HepG2 (cell line): ENCODE measurements at regions not wholly inside any gene's neighbourhood (a gene's known extent, or its start where the extent isn't known, plus 50 kb on each side); places are given as distances from the start of the nearest gene placed in this dataset.

Experiments
- ATAC-seq: fragments of 200-7000 bp; cut with Tn5 transposase; 3 replicates; pipeline ENCODE4 v1.9.1; 2020; ENCODE audit warnings: mild to moderate bottlenecking, moderate library complexity
- BruUV-seq: library from RNA; stranded (reverse); fragments of 400-500 nt; replicated peaks from 2 replicates; lab custom pipeline; 2021; lab: Mats Ljungman, UMichigan
- CTCF ChIA-PET: fragments of 300-600 bp; formaldehyde crosslinking; extraction: SDS; loops from one replicate; lab custom pipeline; 2021; ENCODE audit warnings: low total read pairs, inconsistent platforms, low intra/inter-chr PET ratio; lab: Yijun Ruan, JAX
- POLR2A ChIA-PET: fragments of 350-600 bp; sonication (Branson Sonifier 250); formaldehyde crosslinking; loops from one replicate; lab custom pipeline; 2020; ENCODE audit warnings: antibody characterized with exemption, inconsistent platforms; lab: Yijun Ruan, JAX
- DNase-seq: peaks from one replicate; pipeline ENCODE4 v3.0.0-alpha.2; 2015; ENCODE audit warnings: low spot score
- FAIRE-seq: peaks from 3 replicates; lab custom pipeline; 2011; peaks lifted over from hg19 to GRCh38; lab: Jason Lieb, UNC
- H2AFZ ChIP-seq: one replicate; pipeline ENCODE4 v1.6.1; 2011; ENCODE audit warnings: low read length, inconsistent platforms
- H3K27ac ChIP-seq: fragments of 300-600 bp; 3 replicates; pipeline ENCODE4 v1.8.0; 2011; ENCODE audit warnings: mixed run types, mild to moderate bottlenecking, mixed read lengths, low read length, inconsistent platforms; ENCODE audit not compliant: insufficient read depth; ENCODE audit errors: extremely low read length
- H3K27me3 ChIP-seq, 2 experiments: fragments of 200-600 bp in 1 of 2; 2 replicates in 1 of 2; 3 replicates in 1 of 2; pipeline versions ENCODE4 v1.6.0 to v1.8.0; 2011; ENCODE audit warnings: low read length in 2 of 2, mild to moderate bottlenecking in 2 of 2, moderate library complexity in 2 of 2, inconsistent platforms in 1 of 2; ENCODE audit not compliant: insufficient read depth in 2 of 2, control insufficient read depth in 1 of 2
- H3K36me3 ChIP-seq, 2 experiments: fragments of 200-600 bp in 1 of 2; replicated peaks in 1 of 2; 2 replicates in 1 of 2; 3 replicates in 1 of 2; pipeline versions ENCODE4 v1.5.1 to v1.8.0; 2011; ENCODE audit warnings: low read length in 2 of 2, inconsistent platforms in 1 of 2; ENCODE audit not compliant: insufficient read depth in 2 of 2, control insufficient read depth in 1 of 2
- H3K4me1 ChIP-seq: 2 replicates; pipeline ENCODE4 v1.5.1; 2012; ENCODE audit warnings: low read length, inconsistent platforms; ENCODE audit not compliant: insufficient read depth
- H3K4me2 ChIP-seq: 2 replicates; pipeline ENCODE4 v1.6.0; 2011; ENCODE audit warnings: low read depth, low read length, inconsistent platforms
- H3K4me3 ChIP-seq, 3 experiments: fragments of 200-600 bp in 1 of 3; sonication (generic), shearing (Covaris generic) in 1 of 3; replicated peaks in 1 of 3; 2 replicates each; pipeline ENCODE4 v1.5.1; 2011 to 2016; ENCODE audit warnings: low read length in 3 of 3, inconsistent platforms in 2 of 3, low read depth in 2 of 3, mild to moderate bottlenecking in 2 of 3, control low read depth in 1 of 3, mixed read lengths in 1 of 3; ENCODE audit not compliant: insufficient read depth in 1 of 3
- H3K79me2 ChIP-seq: one replicate; pipeline ENCODE4 v1.6.1; 2011; ENCODE audit warnings: low read length, inconsistent platforms; ENCODE audit not compliant: insufficient read depth
- H3K9ac ChIP-seq: 2 replicates; pipeline ENCODE4 v1.6.0; 2011; ENCODE audit warnings: mild to moderate bottlenecking, low read depth, low read length, inconsistent platforms; ENCODE audit not compliant: insufficient read depth
- H3K9me3 ChIP-seq: 2 replicates; pipeline ENCODE4 v1.5.1; 2012; ENCODE audit warnings: mild to moderate bottlenecking, low read length
- H4K20me1 ChIP-seq: 2 replicates; pipeline ENCODE4 v1.6.0; 2011; ENCODE audit warnings: inconsistent platforms, mild to moderate bottlenecking, low read length, moderate library complexity; ENCODE audit not compliant: insufficient read depth
- CC2D1A ChIP-seq: sonication (generic); formaldehyde crosslinking; IDR thresholded peaks from 2 replicates; pipeline ENCODE4 v1.8.1; 2023; ENCODE audit warnings: mild to moderate bottlenecking, missing genetic modification reagents
- CENPT ChIP-seq: sonication (generic); formaldehyde crosslinking; IDR thresholded peaks from 2 replicates; pipeline ENCODE4 v1.8.0; 2022; ENCODE audit warnings: low read depth, mild to moderate bottlenecking, moderate library complexity, missing genetic modification reagents
- HNRNPUL1 ChIP-seq: fragments of 200-400 bp; formaldehyde crosslinking; IDR thresholded peaks from 2 replicates; pipeline ENCODE4 v1.6.1; 2017; ENCODE audit warnings: low read depth, mild to moderate bottlenecking, low read length, moderate library complexity
- RXRA ChIP-seq: sonication (generic); formaldehyde crosslinking; IDR thresholded peaks from 2 replicates; pipeline ENCODE4 v1.5.1; 2020; ENCODE audit warnings: missing genetic modification reagents
- ZFYVE20 ChIP-seq: sonication (generic); formaldehyde crosslinking; IDR thresholded peaks from 2 replicates; pipeline ENCODE4 v1.8.0; 2023; ENCODE audit warnings: low read depth, mild to moderate bottlenecking, moderate library complexity, missing genetic modification reagents, borderline replicate concordance
- ZNF124 ChIP-seq: sonication (generic); formaldehyde crosslinking; IDR thresholded peaks from 2 replicates; pipeline ENCODE4 v1.4.0; 2020; ENCODE audit warnings: missing genetic modification reagents
- ZNF251 ChIP-seq: sonication (generic); formaldehyde crosslinking; IDR thresholded peaks from 2 replicates; pipeline ENCODE4 v1.9.0; 2021; ENCODE audit warnings: mild to moderate bottlenecking, missing genetic modification reagents
- ZNF354B ChIP-seq: sonication (generic); formaldehyde crosslinking; IDR thresholded peaks from 2 replicates; pipeline ENCODE4 v1.8.0; 2022; ENCODE audit warnings: mild to moderate bottlenecking, missing genetic modification reagents
- ZNF512B ChIP-seq: sonication (generic); formaldehyde crosslinking; IDR thresholded peaks from 2 replicates; pipeline ENCODE4 v1.5.1; 2020; ENCODE audit warnings: missing genetic modification reagents, mild to moderate bottlenecking, borderline replicate concordance
- ZNF616 ChIP-seq: sonication (generic); formaldehyde crosslinking; IDR thresholded peaks from 2 replicates; pipeline ENCODE4 v1.5.0; 2020; ENCODE audit warnings: low read depth, mild to moderate bottlenecking, missing genetic modification reagents
- ZSCAN9 ChIP-seq: IDR thresholded peaks from 2 replicates; pipeline ENCODE4 v1.6.1; 2016; ENCODE audit warnings: borderline replicate concordance
- WGBS: methylation state at CpG from one replicate; pipeline ENCODE4 v1.1.6; 2017; ENCODE audit warnings: low lambda C conversion rate; 5-methylcytosine and 5-hydroxymethylcytosine counted together
- in situ Hi-C: cut with HindIII; loops from 2 replicates; pipeline ENCODE4 v1.10.0; 2017; ENCODE audit warnings: low pct_unique_long_range_greater_than_20kb; ENCODE audit not compliant: extremely low pct_ligation_motif_present
- intact Hi-C: fragments of 100-400 bp; cut with micrococcal nuclease; formaldehyde crosslinking; loops from one replicate; pipeline ENCODE4 v1.10.0; 2022; ENCODE audit not compliant: unreplicated experiment

GRCh38 chr5:106363578-106363977 is 1307.2 kb downstream of the EFNA5 start (continued):
- TF ChIP-seq ZNF251 (CRISPR knock-in tag) = no peak
- TF ChIP-seq, all 625 proteins: peak for 0

GRCh38 chr5:106361905-106362304 is 1308.8 kb downstream of the EFNA5 start:
- Histone ChIP-seq H3K4me3 (no peak overlapping the region), H3K36me3 (no peaks in the 10 kb centered on the region), H3K27ac (no peak overlapping the region), H3K4me2 (no peak overlapping the region), H3K9me3 (no peaks in the 10 kb centered on the region), H3K4me1 (no peaks in the 10 kb centered on the region), H4K20me1 (no peaks in the 10 kb centered on the region), H2AFZ (no peak overlapping the region), H3K9ac (no peak overlapping the region), H3K79me2 (no peaks in the 10 kb centered on the region)
- DNase-seq = no peak
- FAIRE-seq = no peak
- no peak for ATAC-seq
- intact Hi-C loops = no loop called here
- CTCF ChIA-PET = no interaction called here
- no TSS peak for BruUV-seq
- TF ChIP-seq HNRNPUL1 (no peak), ZNF616 (CRISPR knock-in tag) (no peak), ZNF354B (CRISPR knock-in tag) (no peak), CENPT (CRISPR knock-in tag) (no peak), CC2D1A (CRISPR knock-in tag) (no peak), RXRA (CRISPR knock-in tag) (no peak), ZNF124 (CRISPR knock-in tag) (no peak), ZFYVE20 (no peak), ZSCAN9 (CRISPR knock-in tag) (no peak), ZNF512B (no peak)
- TF ChIP-seq, all 625 proteins: peak for 0
- POLR2A ChIA-PET = no interaction called here
- H3K27me3 ChIP-seq = no peaks in the 10 kb centered on the region
- WGBS = 0% methylated on average over 1 of the region's 1 CpG
- in situ Hi-C loops = no loop called here
